Lower lobe of right lung (tissue), 2 donors: ENCODE measurements at regions not wholly inside any gene's neighbourhood (a gene's known extent, or its start where the extent isn't known, plus 50 kb on each side); places are given as distances from the start of the nearest gene placed in this dataset.
A peak's percentile ranks its signal among the peaks of the same experiment; 100 is the strongest.

Source experiments
- ATAC-seq, 2 donors: fragments of 200-7000 bp; cut with Tn5 transposase; one replicate each; pipeline ENCODE4 v1.9.1; 2020 to 2022; ENCODE audit warnings: mild to moderate bottlenecking in 2 of 2, moderate library complexity in 2 of 2
- DNase-seq: peaks from one replicate; pipeline ENCODE4 v3.0.0-alpha.2; 2020
- H3K27ac ChIP-seq: fragments of 200-600 bp; one replicate; pipeline ENCODE4 v1.8.0; 2022
- H3K27me3 ChIP-seq: fragments of 200-600 bp; one replicate; pipeline ENCODE4 v1.8.0; 2022; ENCODE audit warnings: low read depth
- H3K36me3 ChIP-seq: fragments of 200-600 bp; one replicate; pipeline ENCODE4 v1.8.0; 2022; ENCODE audit warnings: mild to moderate bottlenecking
- H3K4me1 ChIP-seq: fragments of 200-600 bp; one replicate; pipeline ENCODE4 v1.8.0; 2022
- H3K4me3 ChIP-seq: fragments of 200-600 bp; one replicate; pipeline ENCODE4 v1.8.0; 2022; ENCODE audit warnings: mild to moderate bottlenecking
- H3K9me3 ChIP-seq: fragments of 200-600 bp; one replicate; pipeline ENCODE4 v1.8.0; 2022
- CTCF ChIP-seq: fragments of 200-600 bp; IDR thresholded peaks from one replicate; pipeline ENCODE4 v1.8.0; 2022; ENCODE audit warnings: antibody characterized with exemption, mild to moderate bottlenecking
- intact Hi-C: fragments of 100-400 bp; cut with DNase I; formaldehyde crosslinking; loops from one replicate; pipeline ENCODE4 v1.11.0; 2022
- donor health status: DM: no; HTN: yes; CAD: no; lungs with severe emphysema.

GRCh38 chr22:45082795-45083194, 73.0 kb upstream of the PHF21B start:
- no peak for DNase-seq
- intact Hi-C loops = no loop called here
- no peaks in the 10 kb centered on the region for H3K9me3 ChIP-seq
- H3K4me1 ChIP-seq = no peaks in the 10 kb centered on the region
- peak in 1 of 2 donors; percentile 14 for ATAC-seq
- H3K27me3 ChIP-seq = peaks cover 31% of the 10 kb centered on the region
- no peak overlapping the region for H3K4me3 ChIP-seq
- H3K36me3 ChIP-seq = no peaks in the 10 kb centered on the region
- TF ChIP-seq CTCF = no peak
- H3K27ac ChIP-seq = no peak overlapping the region

- Histone ChIP-seq H3K4me1 (no peaks in the 10 kb centered on the region), H3K9me3 (no peaks in the 10 kb centered on the region), H3K27me3 (peaks cover 23% of the 10 kb centered on the region), H3K4me3 (no peak overlapping the region), H3K36me3 (no peaks in the 10 kb centered on the region), H3K27ac (no peak overlapping the region)
- TF ChIP-seq CTCF = no peak
- DNase-seq (no peak), ATAC-seq (no peak)
- intact Hi-C loops = no loop called here
Observed at GRCh38 chr22:45083659-45084305, 74.0 kb upstream of the PHF21B start.

DNA sequence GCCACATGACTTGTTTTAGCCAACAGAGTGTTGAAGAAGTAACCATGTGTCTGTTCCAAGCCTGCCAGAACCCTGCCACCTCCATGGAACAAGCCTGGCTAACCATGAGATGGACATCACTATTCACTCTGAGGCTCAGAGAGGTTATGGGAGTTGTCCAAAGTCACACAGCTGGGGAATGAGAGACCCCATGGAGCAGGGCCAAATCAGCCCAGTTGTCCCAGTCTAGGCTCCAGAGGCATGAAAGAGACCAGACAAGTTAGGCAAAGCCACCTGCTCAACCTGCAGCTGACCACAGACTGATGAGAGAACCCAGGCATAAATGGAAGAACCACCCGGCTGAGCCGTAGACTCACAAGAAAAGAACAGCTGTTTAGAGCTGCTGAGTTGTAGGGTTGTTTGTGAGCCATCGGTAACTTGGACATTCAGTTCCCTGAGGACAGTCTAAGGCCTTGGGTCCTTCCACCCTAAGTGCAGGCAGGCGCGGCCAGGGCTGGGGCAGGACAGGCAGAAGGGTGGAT, 74.7 kb upstream of the PHF21B start:
- intact Hi-C loops = no loop called here
- H3K27ac ChIP-seq = no peak overlapping the region
- H3K4me3 ChIP-seq = no peak overlapping the region
- ATAC-seq (no peak), DNase-seq (no peak)
- H3K36me3 ChIP-seq = no peaks in the 10 kb centered on the region
- no peaks in the 10 kb centered on the region for H3K4me1 ChIP-seq
- H3K27me3 ChIP-seq = peaks cover 23% of the 10 kb centered on the region
- no peak for TF ChIP-seq CTCF
- H3K9me3 ChIP-seq = no peaks in the 10 kb centered on the region

DNA sequence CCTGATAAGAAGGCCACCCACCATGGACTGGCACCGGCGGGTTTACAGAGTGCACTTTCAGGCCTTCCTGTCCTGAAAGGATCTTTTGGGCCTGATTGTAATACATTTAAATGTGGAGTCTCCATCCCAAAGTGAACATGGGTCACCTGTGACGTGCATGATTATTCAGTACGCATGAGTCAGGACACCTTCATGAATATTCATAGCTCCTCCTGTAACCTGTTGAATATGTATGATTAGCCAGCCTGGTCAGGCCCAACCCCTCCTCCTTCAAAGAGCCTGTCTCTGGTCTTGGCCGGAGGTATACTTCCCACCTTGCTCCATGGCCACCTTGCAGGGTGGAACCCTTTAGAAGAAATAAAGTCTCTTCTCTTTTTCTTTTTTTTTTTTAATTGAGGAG, 75.9 kb upstream of the NUP50 start:
- intact Hi-C loops = no loop called here
- no peaks in the 10 kb centered on the region for H3K36me3 ChIP-seq
- TF ChIP-seq CTCF = no peak
- peaks cover 10% of the 10 kb centered on the region for H3K27me3 ChIP-seq
- H3K4me1 ChIP-seq = no peaks in the 10 kb centered on the region
- ATAC-seq = no peak
- H3K27ac ChIP-seq = no peak overlapping the region
- H3K9me3 ChIP-seq = no peaks in the 10 kb centered on the region
- no peak for DNase-seq
- no peak overlapping the region for H3K4me3 ChIP-seq

DNA sequence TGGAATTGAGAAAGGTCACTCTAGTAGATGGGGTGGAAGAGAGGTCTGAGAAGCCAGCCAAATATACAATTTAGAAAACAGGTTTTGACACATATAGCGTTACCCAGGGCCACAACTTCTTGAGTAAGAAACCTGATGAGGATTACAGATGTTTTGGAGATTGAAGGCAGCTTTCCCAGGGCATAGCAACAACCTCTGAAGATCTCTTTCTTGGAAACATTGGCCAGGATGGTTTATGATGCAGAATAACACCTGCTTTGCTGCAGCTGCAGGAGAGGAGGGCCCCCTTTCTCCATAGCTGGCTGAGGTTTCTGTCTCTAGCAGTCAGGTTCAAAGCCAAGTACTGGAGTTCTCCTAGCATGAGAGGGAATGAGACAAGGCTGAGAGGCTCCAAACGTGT, 75.1 kb upstream of the NUP50 start:
- no peak for TF ChIP-seq CTCF
- Histone ChIP-seq H3K27ac (no peak overlapping the region), H3K27me3 (peaks cover 8% of the 10 kb centered on the region), H3K36me3 (no peaks in the 10 kb centered on the region), H3K4me3 (no peak overlapping the region), H3K9me3 (no peaks in the 10 kb centered on the region), H3K4me1 (no peaks in the 10 kb centered on the region)
- ATAC-seq = no peak
- no peak for DNase-seq
- intact Hi-C loops = no loop called here
